PC-3 (cell line): ENCODE measurements at regions not wholly inside any gene's neighbourhood (a gene's known extent, or its start where the extent isn't known, plus 50 kb on each side); places are given as distances from the start of the nearest gene placed in this dataset.

Experiments used
- CTCF ChIP-seq: fragments of 300-600 bp; sonication (generic); conservative IDR thresholded peaks from 2 replicates; pipeline ENCODE4 v1.5.1; 2017; ENCODE audit warnings: antibody characterized with exemption, low read depth, mild to moderate bottlenecking, low read length
- EZH2 ChIP-seq: fragments of 300-600 bp; sonication (generic); IDR thresholded peaks from one replicate; pipeline ENCODE4 v1.6.1; 2017; ENCODE audit warnings: antibody characterized with exemption, mild to moderate bottlenecking, low read length; ENCODE audit not compliant: unreplicated experiment

DNA sequence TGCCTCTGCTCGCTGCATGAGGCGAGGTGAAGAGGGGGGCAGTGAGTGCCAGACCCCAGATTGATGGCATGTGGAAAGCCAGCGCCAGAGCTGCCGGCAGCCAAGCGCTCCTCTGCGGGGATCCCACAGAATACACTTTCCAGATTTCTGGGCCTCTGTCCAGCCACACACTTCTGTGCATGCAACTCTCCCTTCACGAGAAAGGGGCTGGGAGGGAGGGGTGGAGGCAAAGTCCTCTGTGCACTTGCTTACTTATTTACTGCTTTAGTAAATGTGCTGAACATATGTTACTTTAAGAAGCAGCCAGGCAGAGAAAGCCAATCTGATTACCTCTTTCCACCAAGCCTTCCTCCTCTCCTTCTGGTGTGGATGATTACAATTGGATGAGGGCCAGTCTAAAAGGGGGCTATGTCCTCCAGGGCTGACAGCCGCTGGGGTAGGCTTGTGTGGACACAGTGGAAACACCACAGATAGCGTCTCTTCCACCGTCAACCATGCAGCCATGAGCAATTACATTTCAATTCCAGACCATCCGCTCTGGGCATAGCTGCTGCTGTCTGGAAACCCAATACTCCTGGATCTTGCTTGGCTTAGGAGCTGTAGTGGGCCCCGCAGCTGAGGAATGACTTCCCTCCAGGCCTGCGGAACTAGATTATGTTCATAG lies 322.8 kb upstream of the ANKRD30A start:
- TF ChIP-seq CTCF (no peak), EZH2 (no peak)
